KBM-7 (cell line): ENCODE measurements at regions not wholly inside any gene's neighbourhood (a gene's known extent, or its start where the extent isn't known, plus 50 kb on each side); places are given as distances from the start of the nearest gene placed in this dataset.

Experiments
- DNase-seq: peaks from one replicate; pipeline ENCODE4 v3.0.0-alpha.2; 2015
- in situ Hi-C: fragments of 300-500 bp; cut with MboI; formaldehyde crosslinking; loops from 2 replicates; pipeline ENCODE4 v1.14.3; 2020; ENCODE audit warnings: low sequenced_read_pairs, low pct_unique_long_range_greater_than_20kb, mixed read lengths

GRCh38 chr9:129344641-129345495 lies 166.8 kb upstream of the IER5L start:
- DNase-seq: peak; percentile 50
- in situ Hi-C loops: no loop called here

- in situ Hi-C loops: no loop called here
- DNase-seq: peak; percentile 46
Observed at GRCh38 chr9:129343424-129344375, 165.6 kb upstream of the IER5L start.

GRCh38 chr9:129342591-129343423 lies 164.7 kb upstream of the IER5L start:
- DNase-seq: no peak
- in situ Hi-C loops: no loop called here

GRCh38 chr9:129341987-129342348 lies 163.9 kb upstream of the IER5L start:
- in situ Hi-C loops: no loop called here
- DNase-seq: no peak

- in situ Hi-C loops: no loop called here
- no peak for DNase-seq
Observed at GRCh38 chr9:129341171-129341986, 163.3 kb upstream of the IER5L start.

GRCh38 chr9:129340427-129341170 lies 162.5 kb upstream of the IER5L start:
- no peak for DNase-seq
- in situ Hi-C loops: no loop called here

GRCh38 chr9:129339539-129340157 lies 161.6 kb upstream of the IER5L start:
- in situ Hi-C loops: no loop called here
- DNase-seq: no peak

GRCh38 chr9:129338724-129339430 lies 160.8 kb upstream of the IER5L start:
- no peak for DNase-seq
- in situ Hi-C loops: no loop called here

GRCh38 chr9:129337336-129338140 lies 159.5 kb upstream of the IER5L start:
- in situ Hi-C loops: no loop called here

GRCh38 chr9:129336601-129337331 lies 158.7 kb upstream of the IER5L start:
- DNase-seq: no peak
- in situ Hi-C loops: no loop called here

More at GRCh38 chr9:129337336-129338140, 159.5 kb upstream of the IER5L start:
- DNase-seq: no peak

- in situ Hi-C loops: no loop called here
- DNase-seq: no peak
Observed at GRCh38 chr9:129336130-129336528, 158.1 kb upstream of the IER5L start.

- no peak for DNase-seq
- in situ Hi-C loops: no loop called here
Observed at GRCh38 chr9:129335464-129336129, 157.5 kb upstream of the IER5L start.

GRCh38 chr9:129334105-129334935 lies 156.3 kb upstream of the IER5L start:
- peak; percentile 87 for DNase-seq
- in situ Hi-C loops: no loop called here

GRCh38 chr9:129333617-129334104 lies 155.6 kb upstream of the IER5L start:
- no peak for DNase-seq
- in situ Hi-C loops: no loop called here
